H9 (cell line): ENCODE measurements at regions not wholly inside any gene's neighbourhood (a gene's known extent, or its start where the extent isn't known, plus 50 kb on each side); places are given as distances from the start of the nearest gene placed in this dataset.

Source experiments
- DNase-seq: peaks from one replicate; pipeline ENCODE4 v3.0.0-alpha.2; 2017
- H2AFZ ChIP-seq: one replicate; pipeline ENCODE4 v1.6.1; 2013; ENCODE audit warnings: mild to moderate bottlenecking, low read length, control low read depth, moderate library complexity
- H2AK5ac ChIP-seq: 2 replicates; pipeline ENCODE4 v1.6.1; 2013; ENCODE audit warnings: low read length, control low read depth, mixed read lengths; ENCODE audit not compliant: insufficient read length
- H2BK120ac ChIP-seq: one replicate; pipeline ENCODE4 v1.6.1; 2013; ENCODE audit warnings: low read depth, mild to moderate bottlenecking, low read length, control low read depth, inconsistent platforms; ENCODE audit not compliant: poor library complexity, severe bottlenecking
- H2BK12ac ChIP-seq: 2 replicates; pipeline ENCODE4 v1.6.1; 2013; ENCODE audit warnings: low read length, control low read depth, mixed read lengths, low read depth; ENCODE audit not compliant: insufficient read length
- H2BK15ac ChIP-seq: 2 replicates; pipeline ENCODE4 v1.6.1; 2013; ENCODE audit warnings: low read depth, low read length, control low read depth
- H2BK20ac ChIP-seq: one replicate; pipeline ENCODE4 v1.6.1; 2013; ENCODE audit warnings: low read depth, mild to moderate bottlenecking, low read length, control low read depth, inconsistent platforms; ENCODE audit not compliant: poor library complexity, severe bottlenecking
- H2BK5ac ChIP-seq: 2 replicates; pipeline ENCODE4 v1.6.1; 2013; ENCODE audit warnings: low read length, control low read depth, mixed read lengths; ENCODE audit not compliant: insufficient read length
- H3K14ac ChIP-seq: 2 replicates; pipeline ENCODE4 v1.6.1; 2013; ENCODE audit warnings: low read length, control low read depth; ENCODE audit not compliant: insufficient read depth
- H3K18ac ChIP-seq: 2 replicates; pipeline ENCODE4 v1.6.1; 2013; ENCODE audit warnings: low read depth, mild to moderate bottlenecking, mixed read lengths, low read length, control low read depth; ENCODE audit not compliant: insufficient read length
- H3K23ac ChIP-seq: 2 replicates; pipeline ENCODE4 v1.6.1; 2013; ENCODE audit warnings: low read length, control low read depth, mixed read lengths, low read depth; ENCODE audit not compliant: insufficient read length
- H3K23me2 ChIP-seq: 2 replicates; pipeline ENCODE4 v1.6.1; 2013; ENCODE audit warnings: low read depth, mild to moderate bottlenecking, mixed read lengths, low read length, control low read depth; ENCODE audit not compliant: insufficient read length, poor library complexity, severe bottlenecking
- H3K27ac ChIP-seq: 2 replicates; pipeline ENCODE4 v1.5.1; 2013; ENCODE audit warnings: low read length, control low read depth, mixed read lengths, low read depth; ENCODE audit not compliant: insufficient read length
- H3K27me3 ChIP-seq: 2 replicates; pipeline ENCODE4 v1.6.1; 2013; ENCODE audit warnings: low read length, control low read depth, inconsistent platforms; ENCODE audit not compliant: insufficient read depth
- H3K4ac ChIP-seq: 2 replicates; pipeline ENCODE4 v1.6.1; 2013; ENCODE audit warnings: low read depth, mild to moderate bottlenecking, control low read depth, inconsistent platforms, low read length, moderate library complexity
- H3K4me1 ChIP-seq: 2 replicates; pipeline ENCODE4 v1.6.1; 2013; ENCODE audit warnings: low read length, control low read depth, inconsistent platforms; ENCODE audit not compliant: insufficient read depth
- H3K4me2 ChIP-seq: 2 replicates; pipeline ENCODE4 v1.6.1; 2013; ENCODE audit warnings: low read length, control low read depth, mixed read lengths; ENCODE audit not compliant: insufficient read length, insufficient read depth
- H3K56ac ChIP-seq: 2 replicates; pipeline ENCODE4 v1.6.1; 2013; ENCODE audit warnings: low read depth, mild to moderate bottlenecking, mixed read lengths, low read length, control low read depth; ENCODE audit not compliant: insufficient read length
- H3K79me1 ChIP-seq: 2 replicates; pipeline ENCODE4 v1.6.1; 2013; ENCODE audit warnings: low read depth, mild to moderate bottlenecking, moderate library complexity, low read length, control low read depth, inconsistent platforms; ENCODE audit not compliant: insufficient read depth, poor library complexity, severe bottlenecking
- H3K79me2 ChIP-seq: 2 replicates; pipeline ENCODE4 v1.6.1; 2013; ENCODE audit warnings: low read length, control low read depth, inconsistent platforms; ENCODE audit not compliant: insufficient read depth
- H3K9ac ChIP-seq: 2 replicates; pipeline ENCODE4 v1.6.1; 2013; ENCODE audit warnings: low read length, control low read depth, mixed read lengths; ENCODE audit not compliant: insufficient read length; ENCODE audit errors: extremely low read depth
- H3K9me3 ChIP-seq: one replicate; pipeline ENCODE4 v1.6.1; 2013; ENCODE audit warnings: low read depth, low read length, inconsistent platforms; ENCODE audit not compliant: control insufficient read depth
- H3T11ph ChIP-seq: one replicate; pipeline ENCODE4 v1.6.1; 2013; ENCODE audit warnings: mild to moderate bottlenecking, low read length, control low read depth, inconsistent platforms
- H4K20me1 ChIP-seq: one replicate; pipeline ENCODE4 v1.6.1; 2013; ENCODE audit not compliant: control insufficient read depth, insufficient read length, insufficient read depth
- H4K5ac ChIP-seq: 2 replicates; pipeline ENCODE4 v1.6.1; 2013; ENCODE audit warnings: low read depth, mild to moderate bottlenecking, mixed read lengths, low read length, control low read depth; ENCODE audit not compliant: insufficient read length
- H4K8ac ChIP-seq: replicated peaks from 2 replicates; pipeline ENCODE4 v1.6.1; 2013; ENCODE audit warnings: low read length, control low read depth, mixed read lengths, low read depth; ENCODE audit not compliant: insufficient read length
- H4K91ac ChIP-seq: 2 replicates; pipeline ENCODE4 v1.6.1; 2013; ENCODE audit warnings: low read depth, mild to moderate bottlenecking, moderate library complexity, mixed read lengths, low read length, control low read depth; ENCODE audit not compliant: insufficient read length
- H3K27ac Mint-ChIP-seq, 3 experiments: 2 replicates in 2 of 3; 3 replicates in 1 of 3; pipeline ENCODE4 v1.8.0; 2020 to 2021; ENCODE audit warnings: mixed read lengths in 3 of 3, mild to moderate bottlenecking in 1 of 3, moderate library complexity in 1 of 3
- H3K27me3 Mint-ChIP-seq: 2 replicates; pipeline ENCODE4 v1.8.0; 2021; ENCODE audit warnings: low read depth, mild to moderate bottlenecking, moderate library complexity, mixed read lengths
- H3K36me3 Mint-ChIP-seq, 3 experiments: 2 replicates in 2 of 3; 3 replicates in 1 of 3; pipeline ENCODE4 v1.8.0; 2020 to 2021; ENCODE audit warnings: low read depth in 3 of 3, mixed read lengths in 3 of 3; ENCODE audit not compliant: insufficient read depth in 1 of 3
- H3K4me1 Mint-ChIP-seq, 2 experiments: 2 replicates each; pipeline ENCODE4 v1.8.0; 2020; ENCODE audit warnings: mixed read lengths in 2 of 2
- H3K4me3 Mint-ChIP-seq, 2 experiments: 2 replicates in 1 of 2; 3 replicates in 1 of 2; pipeline ENCODE4 v1.8.0; 2020 to 2021; ENCODE audit warnings: mild to moderate bottlenecking in 2 of 2, mixed read lengths in 2 of 2, moderate library complexity in 1 of 2
- H3K9me3 Mint-ChIP-seq, 2 experiments: 2 replicates in 1 of 2; 3 replicates in 1 of 2; pipeline ENCODE4 v1.8.0; 2020; ENCODE audit warnings: mild to moderate bottlenecking in 2 of 2, mixed read lengths in 2 of 2, moderate library complexity in 1 of 2
- WGBS: extraction: QIAGEN DNeasy Blood & Tissue Kit; methylation state at CpG from one replicate; pipeline ENCODE4 v1.1.7; 2013; ENCODE audit warnings: missing lambda C conversion rate, low lambda C conversion rate, mixed read lengths; ENCODE audit not compliant: insufficient read length; ENCODE audit errors: extremely low coverage; 5-methylcytosine and 5-hydroxymethylcytosine counted together
- TF ChIP-seq, protein P1 (sequence below): fragments of 200-600 bp; sonication (generic); conservative IDR thresholded peaks from 3 replicates; pipeline ENCODE4 v1.8.0; 2021; ENCODE audit warnings: antibody characterized with exemption, mild to moderate bottlenecking

DNA sequence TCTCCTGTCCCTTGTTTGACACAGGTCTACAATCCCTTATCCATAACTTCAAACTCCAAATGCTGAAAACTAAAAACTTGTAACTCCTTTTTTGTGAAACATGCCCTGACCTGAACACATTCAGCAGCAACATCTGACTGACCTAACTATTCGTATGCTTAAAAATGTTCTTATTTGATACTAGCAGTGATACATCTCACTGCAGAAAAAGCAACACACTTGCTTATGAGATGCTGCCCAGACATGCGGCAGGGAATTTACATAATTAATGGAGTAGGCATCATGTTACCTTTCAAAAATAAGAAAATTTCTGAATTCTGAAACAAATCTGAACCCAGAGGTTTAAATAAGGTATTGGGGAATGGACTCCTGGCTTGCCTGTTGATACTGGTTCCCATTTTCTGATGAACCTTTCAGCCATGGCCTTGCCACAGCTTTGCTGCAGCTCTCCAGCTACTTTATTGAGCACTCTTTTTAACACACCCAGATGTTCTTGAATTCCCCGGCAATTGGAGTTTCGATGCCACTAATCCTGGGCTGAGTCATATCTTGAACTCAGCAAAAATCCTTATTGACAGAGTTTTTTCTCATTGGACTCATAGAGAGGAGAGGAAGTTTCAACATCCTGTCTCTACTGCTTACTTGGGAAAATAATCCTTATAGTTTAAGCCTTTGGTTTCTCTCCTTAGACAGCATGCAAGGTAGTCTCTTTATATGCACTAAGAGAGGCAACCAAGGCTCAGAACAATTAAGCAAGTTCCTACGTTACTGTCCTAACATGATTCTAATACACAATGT is 296.6 kb upstream of the LMCD1 start:
- no peaks in the 10 kb centered on the region for H4K20me1 ChIP-seq
- no peaks in the 10 kb centered on the region for H3K9me3 Mint-ChIP-seq
- WGBS: no CpG with 5 or more reads among the region's 5 CpGs
- H3K27me3 Mint-ChIP-seq: no peaks in the 10 kb centered on the region
- no peak overlapping the region for H3K23ac ChIP-seq
- no peak for DNase-seq
- H2AK5ac ChIP-seq: no peak overlapping the region
- H4K8ac ChIP-seq: no peak overlapping the region
- no peak overlapping the region for H3K27ac ChIP-seq
- H4K91ac ChIP-seq: no peak overlapping the region
- H3K9me3 ChIP-seq: no peaks in the 10 kb centered on the region
- H4K5ac ChIP-seq: no peak overlapping the region
- no peaks in the 10 kb centered on the region for H3K27me3 ChIP-seq
- H2BK15ac ChIP-seq: no peak overlapping the region
- H3K79me1 ChIP-seq: no peaks in the 10 kb centered on the region
- TF ChIP-seq, protein P1, sequence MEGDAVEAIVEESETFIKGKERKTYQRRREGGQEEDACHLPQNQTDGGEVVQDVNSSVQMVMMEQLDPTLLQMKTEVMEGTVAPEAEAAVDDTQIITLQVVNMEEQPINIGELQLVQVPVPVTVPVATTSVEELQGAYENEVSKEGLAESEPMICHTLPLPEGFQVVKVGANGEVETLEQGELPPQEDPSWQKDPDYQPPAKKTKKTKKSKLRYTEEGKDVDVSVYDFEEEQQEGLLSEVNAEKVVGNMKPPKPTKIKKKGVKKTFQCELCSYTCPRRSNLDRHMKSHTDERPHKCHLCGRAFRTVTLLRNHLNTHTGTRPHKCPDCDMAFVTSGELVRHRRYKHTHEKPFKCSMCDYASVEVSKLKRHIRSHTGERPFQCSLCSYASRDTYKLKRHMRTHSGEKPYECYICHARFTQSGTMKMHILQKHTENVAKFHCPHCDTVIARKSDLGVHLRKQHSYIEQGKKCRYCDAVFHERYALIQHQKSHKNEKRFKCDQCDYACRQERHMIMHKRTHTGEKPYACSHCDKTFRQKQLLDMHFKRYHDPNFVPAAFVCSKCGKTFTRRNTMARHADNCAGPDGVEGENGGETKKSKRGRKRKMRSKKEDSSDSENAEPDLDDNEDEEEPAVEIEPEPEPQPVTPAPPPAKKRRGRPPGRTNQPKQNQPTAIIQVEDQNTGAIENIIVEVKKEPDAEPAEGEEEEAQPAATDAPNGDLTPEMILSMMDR: no peak
- no peaks in the 10 kb centered on the region for H3K23me2 ChIP-seq
- no peak overlapping the region for H2AFZ ChIP-seq
- no peak overlapping the region for H2BK12ac ChIP-seq
- H3K4ac ChIP-seq: no peak overlapping the region
- no peak overlapping the region for H3K56ac ChIP-seq
- H3K27ac Mint-ChIP-seq: no peak overlapping the region
- no peaks in the 10 kb centered on the region for H3K4me1 ChIP-seq
- H3K18ac ChIP-seq: no peak overlapping the region
- no peak overlapping the region for H3T11ph ChIP-seq
- H2BK20ac ChIP-seq: no peak overlapping the region
- no peak overlapping the region for H3K4me3 Mint-ChIP-seq
- H2BK5ac ChIP-seq: no peak overlapping the region
- H3K4me1 Mint-ChIP-seq: no peaks in the 10 kb centered on the region; a peak in 1 of 4 replicates
- H2BK120ac ChIP-seq: no peak overlapping the region
- no peak overlapping the region for H3K4me2 ChIP-seq
- no peaks in the 10 kb centered on the region for H3K36me3 Mint-ChIP-seq
- H3K9ac ChIP-seq: no peak overlapping the region
- no peaks in the 10 kb centered on the region for H3K79me2 ChIP-seq
- no peak overlapping the region for H3K14ac ChIP-seq
